Left ventricle myocardium inferior (tissue), 1 donor: ENCODE measurements at regions not wholly inside any gene's neighbourhood (a gene's known extent, or its start where the extent isn't known, plus 50 kb on each side); places are given as distances from the start of the nearest gene placed in this dataset.

Source experiments
- DNase-seq: peaks from one replicate; pipeline ENCODE4 v3.0.0-alpha.2; 2020
- H3K27ac ChIP-seq: fragments of 200-600 bp; replicated peaks from 2 replicates; pipeline ENCODE4 v1.8.0; 2021
- H3K27me3 ChIP-seq: fragments of 200-600 bp; 2 replicates; pipeline ENCODE4 v1.8.0; 2021; ENCODE audit warnings: low read depth
- H3K36me3 ChIP-seq: fragments of 200-600 bp; 2 replicates; pipeline ENCODE4 v1.8.0; 2021
- H3K4me1 ChIP-seq: fragments of 200-600 bp; 2 replicates; pipeline ENCODE4 v1.8.0; 2021
- H3K4me3 ChIP-seq: fragments of 200-600 bp; 2 replicates; pipeline ENCODE4 v1.8.0; 2021; ENCODE audit warnings: mild to moderate bottlenecking, moderate library complexity
- H3K9me3 ChIP-seq: fragments of 200-600 bp; replicated peaks from 2 replicates; pipeline ENCODE4 v1.8.0; 2021
- intact Hi-C: fragments of 100-400 bp; cut with micrococcal nuclease; formaldehyde crosslinking; loops from one replicate; pipeline ENCODE4 v1.11.0; 2022
- TF ChIP-seq, protein P1 (sequence below): fragments of 200-600 bp; IDR thresholded peaks from 2 replicates; pipeline ENCODE4 v1.8.0; 2021; ENCODE audit warnings: antibody characterized with exemption, mild to moderate bottlenecking, borderline replicate concordance
- donor health status: DM: no; HTN: yes; CAD: no; lungs with severe emphysema.

DNA sequence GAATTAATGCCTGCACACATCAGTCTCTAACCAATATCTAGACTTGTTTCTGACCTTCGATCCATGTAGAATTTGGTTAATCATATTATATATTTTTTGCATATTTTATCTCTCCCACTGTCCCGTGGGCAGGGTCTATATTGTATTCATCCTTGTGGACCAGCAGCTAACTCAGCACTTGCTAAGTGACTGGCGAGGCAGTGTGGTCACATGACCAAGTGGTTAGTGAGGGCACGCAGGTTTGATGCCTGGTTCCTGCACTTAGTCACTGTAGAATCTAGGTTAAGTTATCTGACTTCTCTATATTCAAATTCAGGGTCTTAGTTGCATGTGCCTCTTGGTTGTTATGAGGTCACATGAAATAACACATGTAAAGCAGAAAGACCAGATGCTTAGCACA lies 120.5 kb downstream of the UBE2U start:
- H3K36me3 ChIP-seq: no peaks in the 10 kb centered on the region
- TF ChIP-seq, protein P1, sequence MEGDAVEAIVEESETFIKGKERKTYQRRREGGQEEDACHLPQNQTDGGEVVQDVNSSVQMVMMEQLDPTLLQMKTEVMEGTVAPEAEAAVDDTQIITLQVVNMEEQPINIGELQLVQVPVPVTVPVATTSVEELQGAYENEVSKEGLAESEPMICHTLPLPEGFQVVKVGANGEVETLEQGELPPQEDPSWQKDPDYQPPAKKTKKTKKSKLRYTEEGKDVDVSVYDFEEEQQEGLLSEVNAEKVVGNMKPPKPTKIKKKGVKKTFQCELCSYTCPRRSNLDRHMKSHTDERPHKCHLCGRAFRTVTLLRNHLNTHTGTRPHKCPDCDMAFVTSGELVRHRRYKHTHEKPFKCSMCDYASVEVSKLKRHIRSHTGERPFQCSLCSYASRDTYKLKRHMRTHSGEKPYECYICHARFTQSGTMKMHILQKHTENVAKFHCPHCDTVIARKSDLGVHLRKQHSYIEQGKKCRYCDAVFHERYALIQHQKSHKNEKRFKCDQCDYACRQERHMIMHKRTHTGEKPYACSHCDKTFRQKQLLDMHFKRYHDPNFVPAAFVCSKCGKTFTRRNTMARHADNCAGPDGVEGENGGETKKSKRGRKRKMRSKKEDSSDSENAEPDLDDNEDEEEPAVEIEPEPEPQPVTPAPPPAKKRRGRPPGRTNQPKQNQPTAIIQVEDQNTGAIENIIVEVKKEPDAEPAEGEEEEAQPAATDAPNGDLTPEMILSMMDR: no peak
- H3K9me3 ChIP-seq: no peaks in the 10 kb centered on the region
- intact Hi-C loops: no loop called here
- no peaks in the 10 kb centered on the region for H3K27me3 ChIP-seq
- no peak overlapping the region for H3K27ac ChIP-seq
- peaks cover 11% of the 10 kb centered on the region for H3K4me1 ChIP-seq
- no peak overlapping the region for H3K4me3 ChIP-seq
- no peak for DNase-seq

DNA sequence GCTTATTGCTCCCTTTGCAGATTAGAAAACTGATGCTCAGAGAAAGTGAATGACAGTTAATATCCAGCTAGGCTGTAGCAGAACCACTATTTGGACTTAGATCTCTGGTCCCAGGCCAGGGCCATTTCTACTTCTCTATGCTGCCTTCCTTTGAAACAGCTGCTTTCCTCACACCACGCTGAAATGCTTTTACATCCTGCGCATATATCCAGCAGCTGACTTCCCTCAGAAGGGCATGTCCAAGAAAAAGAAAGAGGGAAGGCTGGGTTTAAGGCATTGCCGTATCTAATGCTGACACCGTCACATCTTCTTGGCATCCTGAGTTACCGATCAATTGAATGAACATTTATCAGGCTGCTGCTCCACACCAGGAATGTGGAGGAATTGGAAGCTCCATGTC lies 122.4 kb downstream of the UBE2U start:
- TF ChIP-seq, protein P1: no peak
- Histone ChIP-seq H3K4me1 (no peaks in the 10 kb centered on the region), H3K4me3 (no peak overlapping the region), H3K9me3 (no peaks in the 10 kb centered on the region), H3K27me3 (no peaks in the 10 kb centered on the region), H3K27ac (no peak overlapping the region), H3K36me3 (no peaks in the 10 kb centered on the region)
- DNase-seq: no peak
- intact Hi-C loops: no loop called here

DNA sequence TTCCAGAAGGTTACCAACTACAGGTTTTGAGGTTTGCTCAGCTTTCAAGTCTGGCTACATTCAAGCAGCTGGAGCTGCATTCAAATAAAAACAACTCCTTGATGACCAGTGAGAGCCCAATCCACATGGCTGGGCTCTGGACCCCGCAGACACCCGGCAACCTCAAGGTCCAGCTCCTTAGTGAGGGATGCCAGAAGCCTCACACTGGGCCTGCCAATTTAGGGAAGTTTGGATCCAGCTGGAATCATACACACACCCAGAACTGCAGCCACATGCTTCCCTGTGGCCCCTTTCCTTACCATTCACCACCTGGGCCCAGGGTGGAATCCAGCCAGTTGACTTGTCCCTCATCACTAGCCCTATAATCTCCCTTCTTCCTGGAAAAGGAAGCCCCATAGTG lies 123.7 kb downstream of the UBE2U start:
- TF ChIP-seq, protein P1: no peak
- H3K9me3 ChIP-seq: no peaks in the 10 kb centered on the region
- no peak overlapping the region for H3K27ac ChIP-seq
- H3K4me1 ChIP-seq: no peaks in the 10 kb centered on the region
- no peak for DNase-seq
- intact Hi-C loops: no loop called here
- H3K36me3 ChIP-seq: no peaks in the 10 kb centered on the region
- H3K27me3 ChIP-seq: no peaks in the 10 kb centered on the region
- H3K4me3 ChIP-seq: no peak overlapping the region

GRCh38 chr1:64328193-64328592 lies 124.8 kb downstream of the UBE2U start:
- no peak for DNase-seq
- Histone ChIP-seq H3K9me3 (no peaks in the 10 kb centered on the region), H3K36me3 (no peaks in the 10 kb centered on the region), H3K27ac (no peak overlapping the region), H3K27me3 (no peaks in the 10 kb centered on the region), H3K4me3 (no peak overlapping the region), H3K4me1 (no peaks in the 10 kb centered on the region)
- TF ChIP-seq, protein P1: no peak
- intact Hi-C loops: no loop called here

DNA sequence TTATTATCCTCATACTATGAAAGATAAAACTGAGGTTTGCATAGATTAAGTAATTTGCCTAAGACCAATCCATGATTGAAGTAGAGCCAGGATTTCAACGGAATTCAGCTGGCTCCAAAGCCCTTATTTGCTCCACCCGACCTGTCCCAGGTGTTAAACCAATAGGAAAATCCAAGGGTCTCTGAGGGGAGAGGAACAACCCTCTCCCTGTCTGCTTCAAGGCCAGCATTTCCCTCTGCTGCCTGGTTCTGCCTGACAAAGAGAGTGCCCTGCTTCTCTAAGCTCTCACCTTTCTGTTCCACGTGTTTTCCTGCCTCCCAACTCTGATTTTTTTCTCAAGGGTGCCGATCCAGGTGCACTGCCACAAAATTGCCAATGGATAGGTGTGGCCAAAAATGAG lies 127.4 kb downstream of the UBE2U start:
- H3K27ac ChIP-seq: no peak overlapping the region
- intact Hi-C loops: no loop called here
- no peak for DNase-seq
- H3K4me3 ChIP-seq: no peak overlapping the region
- H3K9me3 ChIP-seq: no peaks in the 10 kb centered on the region
- no peaks in the 10 kb centered on the region for H3K27me3 ChIP-seq
- TF ChIP-seq, protein P1: no peak
- no peaks in the 10 kb centered on the region for H3K4me1 ChIP-seq
- no peaks in the 10 kb centered on the region for H3K36me3 ChIP-seq

DNA sequence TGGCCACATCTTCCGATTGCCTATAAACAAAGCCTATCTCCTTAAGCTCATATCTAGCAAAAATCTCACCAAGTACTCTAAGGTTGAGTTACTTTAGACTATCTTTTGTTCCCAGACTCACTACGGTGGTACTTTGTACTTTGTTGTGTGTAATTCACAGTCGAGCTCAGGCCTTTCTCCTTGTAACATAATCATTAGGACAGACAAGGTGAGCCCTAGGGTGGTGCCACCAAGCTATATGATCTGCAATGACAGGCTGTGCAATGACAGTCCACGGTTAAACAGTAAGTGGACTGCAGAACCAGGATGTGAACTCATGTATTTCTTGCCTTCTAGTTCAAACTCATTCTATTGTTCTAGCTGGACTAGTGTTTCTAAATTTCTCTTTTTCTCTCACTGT lies 132.2 kb downstream of the UBE2U start:
- Histone ChIP-seq H3K4me3 (no peak overlapping the region), H3K4me1 (no peaks in the 10 kb centered on the region), H3K27ac (no peak overlapping the region), H3K27me3 (no peaks in the 10 kb centered on the region), H3K9me3 (no peaks in the 10 kb centered on the region), H3K36me3 (no peaks in the 10 kb centered on the region)
- intact Hi-C loops: no loop called here
- DNase-seq: no peak
- TF ChIP-seq, protein P1: no peak
